Activated CD4-positive, alpha-beta T cell treated with anti-CD3 and anti-CD28 coated beads for 24 hours (primary cell): ENCODE measurements at regions not wholly inside any gene's neighbourhood (a gene's known extent, or its start where the extent isn't known, plus 50 kb on each side); places are given as distances from the start of the nearest gene placed in this dataset.
A peak's percentile ranks its signal among the peaks of the same experiment; 100 is the strongest.
"Not testable (repeated sequence)": the region's sequence is repeated elsewhere in the genome, so short reads cannot be mapped to it uniquely, and the experiment has no call there.

Experiments used
- DNase-seq, 2 donors: peaks; one replicate each; pipeline ENCODE4 v3.0.0-alpha.2; 2020; ENCODE audit warnings: low read depth in 2 of 2

DNA sequence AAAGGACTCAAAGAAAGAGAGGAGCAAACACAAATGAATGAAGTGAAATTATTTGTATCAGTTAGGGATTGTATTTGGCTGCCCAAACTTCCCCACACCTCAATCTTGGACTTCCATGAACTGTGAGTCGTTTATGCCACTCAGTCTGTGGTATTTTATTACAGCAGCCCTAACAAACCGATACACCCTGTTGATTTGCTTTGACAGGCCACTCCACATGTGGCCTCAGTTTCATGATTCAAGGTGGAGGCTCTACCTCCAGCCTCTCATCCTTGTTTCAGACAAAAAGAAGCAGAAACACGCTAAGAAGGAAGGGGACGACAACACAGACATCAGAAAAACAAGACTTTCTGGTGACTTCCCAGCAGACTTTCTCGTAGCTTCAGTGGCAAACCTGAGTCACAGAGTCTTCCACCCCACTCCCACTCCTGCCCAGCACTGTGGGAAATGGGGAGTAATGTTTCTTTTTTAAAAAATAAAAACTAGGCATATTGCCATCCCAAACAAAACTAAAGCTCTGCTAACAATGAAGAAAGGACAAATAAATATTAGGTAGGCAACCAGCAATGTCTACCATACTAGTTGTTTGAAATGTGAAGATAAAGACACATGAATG lies 52.2 kb upstream of the ABCA1 start:
- DNase-seq = no peak

DNA sequence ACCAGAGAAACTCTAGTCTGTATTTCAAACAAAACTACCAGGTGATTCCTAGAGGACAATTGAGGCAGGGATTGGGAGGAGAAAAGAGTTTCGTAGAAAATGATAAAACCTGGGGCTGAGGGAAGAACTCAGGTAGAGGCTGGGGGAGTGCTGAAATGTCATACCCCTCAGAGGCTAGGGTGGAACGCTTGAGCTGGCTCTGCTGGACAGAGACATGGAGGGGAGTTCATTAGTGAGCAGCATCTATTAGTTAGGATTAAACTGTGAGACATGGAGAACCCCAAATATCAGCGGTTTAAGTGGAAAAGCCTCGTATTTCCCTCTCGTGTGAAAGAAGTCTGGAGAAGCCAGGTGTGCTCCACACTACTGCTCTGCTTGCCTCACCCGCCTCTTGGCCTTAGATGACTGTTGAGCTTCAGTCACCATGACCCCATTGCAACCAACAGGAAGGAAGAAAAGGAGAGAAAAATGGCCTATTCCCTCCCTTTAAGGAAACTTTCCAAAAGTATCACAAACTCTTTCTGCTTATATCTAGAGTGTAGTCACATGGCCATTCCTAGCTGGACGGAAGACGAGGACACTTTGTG lies 53.7 kb upstream of the ABCA1 start:
- no peak for DNase-seq

DNA sequence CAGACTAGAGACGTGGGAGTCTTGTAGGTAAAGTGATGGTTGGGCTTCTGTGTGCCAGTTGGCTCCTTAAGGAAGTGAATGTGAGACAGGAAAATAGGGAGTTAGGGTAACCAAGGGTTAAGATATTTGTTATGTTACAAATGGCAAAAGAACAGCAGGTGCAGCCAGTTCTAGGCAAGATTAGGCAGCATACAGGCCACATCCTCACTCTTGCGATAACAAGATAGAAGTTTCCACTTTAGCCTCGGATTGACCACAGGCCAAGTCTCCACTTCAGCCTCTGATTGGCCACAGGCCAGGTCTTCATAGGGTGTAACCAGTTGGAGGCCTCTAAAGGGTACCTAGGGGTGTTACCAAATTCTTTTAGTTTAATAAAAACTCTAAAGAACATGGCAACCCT lies 54.6 kb upstream of the ABCA1 start:
- no peak for DNase-seq

- no peak for DNase-seq
Measured at GRCh38 chr9:104983491-104983890, 55.5 kb upstream of the ABCA1 start.

DNA sequence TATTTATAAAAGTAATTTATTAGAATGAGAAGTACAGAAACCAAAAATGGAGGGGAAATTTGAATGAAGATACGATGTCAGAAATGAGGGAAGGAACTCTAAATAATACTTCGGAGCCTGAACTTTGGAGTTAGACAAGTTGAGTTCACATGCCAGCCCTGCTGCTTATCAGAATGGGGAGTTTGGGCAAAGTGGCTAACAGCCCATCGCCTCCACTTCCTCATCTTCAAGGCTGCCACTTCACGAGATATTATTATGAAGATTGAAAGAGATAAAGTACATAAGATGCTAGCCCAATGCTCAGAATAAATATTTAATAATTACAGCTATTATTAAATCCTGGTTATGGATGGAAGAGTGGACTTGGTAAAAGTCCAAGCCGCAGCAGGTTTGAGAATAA lies 56.2 kb upstream of the ABCA1 start:
- DNase-seq = no peak

DNA sequence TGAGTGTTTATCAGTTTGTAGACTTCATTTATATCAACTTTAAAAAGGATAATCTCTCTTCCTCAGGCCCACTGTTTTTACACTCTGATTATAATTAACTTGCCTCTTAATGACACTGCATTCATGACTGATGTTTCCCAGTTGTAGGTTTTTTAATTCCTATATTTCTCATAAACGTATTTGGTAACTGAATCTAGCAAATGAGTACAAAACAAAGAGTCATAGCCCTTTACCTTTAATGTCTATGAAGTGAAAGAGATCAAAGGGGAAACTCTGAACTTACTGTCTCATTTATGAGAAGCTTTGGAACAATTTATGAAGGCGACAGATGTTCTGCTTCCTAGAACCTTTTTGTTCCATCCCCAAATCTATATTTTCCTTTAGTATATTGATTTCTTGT lies 56.6 kb upstream of the ABCA1 start:
- DNase-seq = no peak

GRCh38 chr9:104984948-104985347 lies 57.0 kb upstream of the ABCA1 start:
- DNase-seq = no peak

- DNase-seq = no peak
Measured at GRCh38 chr9:104986096-104986495, 58.1 kb upstream of the ABCA1 start.

- DNase-seq = no peak
Measured at GRCh38 chr9:104987743-104988142, 59.8 kb upstream of the ABCA1 start.

DNA sequence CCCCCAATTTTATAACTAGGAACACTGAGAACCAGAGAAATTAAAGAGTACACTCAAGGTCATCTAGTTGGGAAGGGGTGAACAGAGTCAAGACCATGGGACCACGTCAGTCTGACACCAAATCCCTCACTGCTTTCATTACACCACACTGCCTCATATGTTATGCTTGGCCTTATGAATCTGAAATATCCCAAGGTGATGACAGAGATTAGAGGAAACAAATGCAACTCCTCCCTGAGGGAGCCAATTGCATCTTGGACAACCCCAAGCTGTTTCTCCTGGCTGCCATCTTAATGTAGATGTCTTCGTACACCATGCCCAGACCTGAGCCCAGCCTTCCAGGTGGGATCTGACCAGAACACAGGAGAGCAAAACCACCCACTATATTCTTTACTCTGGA lies 60.6 kb upstream of the ABCA1 start:
- DNase-seq = no peak

DNA sequence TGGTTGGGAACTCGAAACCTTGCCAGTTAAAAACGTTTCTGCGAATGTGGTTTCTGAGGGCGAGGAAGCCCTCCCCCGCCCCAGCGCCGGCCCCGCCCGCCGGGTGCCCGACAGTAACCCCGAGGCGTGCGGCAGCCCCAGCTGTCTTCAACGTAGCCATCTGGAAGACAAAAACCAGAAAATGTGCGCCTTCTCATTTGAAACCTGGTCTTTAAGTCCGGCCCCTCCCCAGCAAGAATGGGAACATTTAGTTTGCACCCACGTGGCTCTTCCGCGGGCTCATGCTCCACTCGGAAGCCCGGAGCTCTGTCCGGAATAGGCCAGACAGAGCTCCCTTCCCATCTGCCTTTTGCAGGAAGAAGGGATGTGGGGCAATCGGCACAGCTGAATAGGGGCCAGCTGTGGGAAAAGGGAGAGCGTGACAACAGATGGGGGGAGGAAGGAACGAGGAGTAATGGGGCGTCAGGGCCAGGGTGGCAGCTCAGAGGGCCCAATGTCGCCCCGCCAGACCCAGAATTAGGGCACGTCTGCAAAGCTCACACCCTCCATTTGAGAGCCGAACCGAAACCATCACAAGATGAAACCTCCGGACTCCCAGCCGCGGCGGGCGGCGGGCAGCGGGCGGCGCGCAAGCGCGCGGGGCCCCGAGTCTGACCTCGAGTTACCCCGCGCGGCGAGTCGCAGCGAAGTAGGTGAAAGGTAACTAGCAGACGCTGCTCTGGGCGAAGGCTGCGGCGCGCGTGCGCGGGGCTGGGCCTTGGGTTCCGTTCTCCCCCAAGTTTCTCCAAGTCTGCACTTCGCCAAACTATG lies 63.4 kb upstream of the ABCA1 start:
- DNase-seq = peak; percentile 63 to 73

DNA sequence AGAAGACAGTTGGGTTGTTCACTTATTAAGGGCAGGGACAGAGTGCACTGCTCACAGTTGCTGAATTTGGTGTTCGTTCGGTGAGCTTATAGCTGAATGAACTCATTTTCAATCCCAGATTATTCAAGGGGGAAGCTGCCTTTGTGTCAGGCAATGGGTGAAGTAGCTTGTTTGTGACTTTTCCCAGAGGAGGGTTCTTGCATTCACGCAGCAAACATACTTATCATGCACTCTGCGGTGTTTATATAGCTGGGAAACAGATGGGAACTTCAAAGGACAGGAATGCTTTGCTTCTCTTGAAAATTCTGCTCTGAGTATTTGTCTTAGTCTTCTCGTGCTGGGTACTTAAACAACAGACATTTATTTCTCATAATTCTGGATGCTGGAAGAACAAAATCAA lies 64.7 kb upstream of the ABCA1 start:
- no peak for DNase-seq

DNA sequence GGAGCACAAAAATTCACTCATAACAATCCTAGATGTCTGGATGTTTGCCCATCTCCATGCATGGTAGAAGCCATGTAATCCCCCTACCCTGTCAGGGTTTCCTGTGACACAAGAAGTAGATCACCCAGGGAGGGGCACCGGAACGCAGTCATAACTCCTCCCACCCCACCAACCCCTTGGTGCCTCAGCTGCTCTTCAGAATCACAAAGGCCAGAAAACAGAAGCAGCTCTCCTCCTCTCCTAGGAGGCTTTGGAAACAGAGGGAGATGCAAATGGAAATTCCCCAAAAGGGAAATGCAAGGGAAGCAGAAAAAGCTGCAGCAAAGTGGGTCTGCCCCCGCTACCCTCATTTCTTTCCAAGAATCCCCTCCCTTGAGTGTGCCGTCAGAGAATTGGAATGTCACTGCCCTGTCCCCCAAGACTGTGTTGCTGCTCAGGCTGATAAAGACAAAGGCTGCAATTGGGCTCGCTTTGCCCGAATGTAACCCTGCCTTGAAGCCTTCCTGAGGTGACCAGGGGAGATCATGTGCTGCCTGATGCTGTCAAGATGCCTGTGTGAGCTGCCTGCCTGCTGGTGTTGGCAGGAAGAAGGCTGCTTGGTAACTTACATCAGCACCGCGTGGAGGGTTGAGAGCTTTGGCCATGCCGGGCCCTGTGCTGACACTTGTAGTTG lies 65.5 kb upstream of the ABCA1 start:
- no peak for DNase-seq

DNA sequence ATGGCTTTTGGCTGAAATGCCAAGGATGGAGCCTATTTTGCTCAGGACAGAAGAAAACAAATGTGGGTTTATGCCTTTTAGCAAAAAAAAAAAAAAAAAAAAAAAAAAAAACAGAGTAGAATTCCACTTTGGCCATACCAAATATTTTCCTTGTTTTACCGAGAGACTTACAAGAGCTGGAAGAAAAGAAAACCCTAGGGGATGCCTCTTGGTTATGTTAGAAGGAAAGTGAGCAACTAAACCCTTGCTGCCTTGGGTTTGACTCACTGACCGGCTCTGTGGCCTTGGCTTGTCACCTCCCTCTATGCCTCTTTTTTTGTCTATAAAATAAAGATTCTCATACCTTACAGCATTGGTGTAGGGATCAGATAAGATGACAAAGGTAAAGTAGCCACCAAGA lies 69.6 kb upstream of the ABCA1 start:
- no peak for DNase-seq

GRCh38 chr9:104999136-104999535 lies 71.2 kb upstream of the ABCA1 start:
- DNase-seq = no peak

GRCh38 chr9:105000529-105000928 lies 72.6 kb upstream of the ABCA1 start:
- not testable (repeated sequence) for DNase-seq

GRCh38 chr9:105004466-105005090 lies 76.6 kb upstream of the ABCA1 start:
- no peak for DNase-seq

GRCh38 chr9:105005186-105005585 lies 77.2 kb upstream of the ABCA1 start:
- no peak for DNase-seq

- DNase-seq = no peak
Measured at GRCh38 chr9:105006514-105006913, 78.6 kb upstream of the ABCA1 start.

- DNase-seq = no peak
Measured at GRCh38 chr9:105007143-105007542, 79.2 kb upstream of the ABCA1 start.

- DNase-seq = not testable (repeated sequence)
Measured at GRCh38 chr9:105010089-105010488, 82.1 kb upstream of the ABCA1 start.

- DNase-seq = no peak
Measured at GRCh38 chr9:105021917-105022316, 94.0 kb upstream of the ABCA1 start.
